Liver (tissue), 8 donors: ENCODE measurements at regions not wholly inside any gene's neighbourhood (a gene's known extent, or its start where the extent isn't known, plus 50 kb on each side); places are given as distances from the start of the nearest gene placed in this dataset.

Experiments used
- DNase-seq: peaks from one replicate; pipeline ENCODE4 v3.0.0-alpha.2; 2017; ENCODE audit warnings: low spot score
- H3K27ac ChIP-seq, 2 donors: one replicate each; pipeline ENCODE4 v1.7.0; 2013; ENCODE audit warnings: inconsistent platforms in 2 of 2, low read length in 2 of 2, control low read depth in 1 of 2, low read depth in 1 of 2, mild to moderate bottlenecking in 1 of 2
- H3K27me3 ChIP-seq, 4 donors: one replicate each; pipeline versions ENCODE4 v1.6.1 to v1.7.0; 2013; ENCODE audit warnings: low read length in 3 of 4, inconsistent platforms in 1 of 4, mild to moderate bottlenecking in 1 of 4, moderate library complexity in 1 of 4; ENCODE audit not compliant: control insufficient read depth in 4 of 4, insufficient read depth in 4 of 4
- H3K36me3 ChIP-seq, 4 donors: one replicate each; pipeline versions ENCODE4 v1.6.1 to v1.7.0; 2013; ENCODE audit warnings: low read length in 3 of 4, mild to moderate bottlenecking in 3 of 4, low read depth in 1 of 4, moderate library complexity in 1 of 4; ENCODE audit not compliant: control insufficient read depth in 4 of 4, insufficient read depth in 3 of 4
- H3K4me1 ChIP-seq, 4 donors: one replicate each; pipeline versions ENCODE4 v1.6.1 to v1.7.0; 2013; ENCODE audit warnings: low read length in 3 of 4, mild to moderate bottlenecking in 3 of 4, moderate library complexity in 1 of 4; ENCODE audit not compliant: control insufficient read depth in 4 of 4, insufficient read depth in 4 of 4
- H3K4me3 ChIP-seq, 3 donors: one replicate each; pipeline versions ENCODE4 v1.6.1 to v1.7.0; 2013; ENCODE audit warnings: low read length in 3 of 3, control low read depth in 1 of 3, low read depth in 1 of 3, mild to moderate bottlenecking in 1 of 3
- H3K9ac ChIP-seq, 2 donors: one replicate each; pipeline ENCODE4 v1.7.0; 2013; ENCODE audit warnings: low read length in 2 of 2, mild to moderate bottlenecking in 2 of 2, moderate library complexity in 2 of 2, control low read depth in 1 of 2, low read depth in 1 of 2
- H3K9me3 ChIP-seq, 4 donors: one replicate each; pipeline versions ENCODE4 v1.6.1 to v1.7.0; 2013; ENCODE audit warnings: low read length in 3 of 4; ENCODE audit not compliant: control insufficient read depth in 4 of 4
- EGR1 ChIP-seq, 2 donors: IDR thresholded peaks; 2 replicates each; pipeline ENCODE4 v1.6.1; 2016 to 2018; ENCODE audit warnings: antibody characterized with exemption in 2 of 2, low read depth in 2 of 2
- FOXA1 ChIP-seq: IDR thresholded peaks from 2 replicates; pipeline ENCODE4 v1.6.1; 2016; ENCODE audit warnings: antibody characterized with exemption
- FOXA2 ChIP-seq: IDR thresholded peaks from 2 replicates; pipeline ENCODE4 v1.6.1; 2016; ENCODE audit warnings: antibody characterized with exemption
- GABPA ChIP-seq, 2 donors: IDR thresholded peaks in 1 of 2; conservative IDR thresholded peaks in 1 of 2; 2 replicates each; pipeline ENCODE4 v1.6.1; 2016; ENCODE audit warnings: antibody characterized with exemption in 2 of 2, mild to moderate bottlenecking in 1 of 2, moderate library complexity in 1 of 2
- HNF4A ChIP-seq, 2 donors: conservative IDR thresholded peaks; 2 replicates each; pipeline ENCODE4 v1.6.1; 2016; ENCODE audit warnings: antibody characterized with exemption in 2 of 2, mild to moderate bottlenecking in 2 of 2
- JUND ChIP-seq, 2 donors: IDR thresholded peaks; 2 replicates each; pipeline ENCODE4 v1.6.1; 2016; ENCODE audit warnings: antibody characterized with exemption in 2 of 2
- NR2F2 ChIP-seq: IDR thresholded peaks from 2 replicates; pipeline ENCODE4 v1.6.1; 2016; ENCODE audit warnings: antibody characterized with exemption
- RAD21 ChIP-seq, 2 donors: IDR thresholded peaks; 2 replicates each; pipeline ENCODE4 v1.6.1; 2016; ENCODE audit warnings: antibody characterized with exemption in 2 of 2, mild to moderate bottlenecking in 2 of 2
- RXRA ChIP-seq, 2 donors: IDR thresholded peaks; 2 replicates each; pipeline ENCODE4 v1.6.1; 2017 to 2018; ENCODE audit warnings: antibody characterized with exemption in 2 of 2, mild to moderate bottlenecking in 1 of 2
- SP1 ChIP-seq: IDR thresholded peaks from 2 replicates; pipeline ENCODE4 v1.6.1; 2018; ENCODE audit warnings: antibody characterized with exemption, mild to moderate bottlenecking
- TAF1 ChIP-seq: conservative IDR thresholded peaks from 2 replicates; pipeline ENCODE4 v1.6.1; 2016; ENCODE audit warnings: antibody characterized with exemption, mild to moderate bottlenecking
- YY1 ChIP-seq: IDR thresholded peaks from 2 replicates; pipeline ENCODE4 v1.6.1; 2016; ENCODE audit warnings: antibody characterized with exemption, mild to moderate bottlenecking
- WGBS: extraction: QIAGEN DNeasy Blood & Tissue Kit; methylation state at CpG from one replicate; pipeline ENCODE4 v1.1.7; 2013; 5-methylcytosine and 5-hydroxymethylcytosine counted together
- TF ChIP-seq, protein P1 (sequence below): IDR thresholded peaks from 2 replicates; pipeline ENCODE4 v1.6.1; 2016; ENCODE audit warnings: antibody characterized with exemption
- TF ChIP-seq, protein P2 (sequence below): IDR thresholded peaks from 2 replicates; pipeline ENCODE4 v1.6.1; 2016; ENCODE audit warnings: antibody characterized with exemption
- TF ChIP-seq, protein P3 (sequence below): IDR thresholded peaks from 2 replicates; pipeline ENCODE4 v1.6.1; 2016; ENCODE audit warnings: antibody characterized with exemption
- TF ChIP-seq, protein P4 (sequence below): fragments of 150-350 bp; IDR thresholded peaks from 2 replicates; pipeline ENCODE4 v1.5.1; 2017; ENCODE audit warnings: improper control_type of control experiment, low read depth, low read length; ENCODE audit not compliant: missing input control
- donor health status: healthy.
- donor health status: healthy.
- donor health status: healthy.
- donor health status: healthy.
- donor health status: healthy.

DNA sequence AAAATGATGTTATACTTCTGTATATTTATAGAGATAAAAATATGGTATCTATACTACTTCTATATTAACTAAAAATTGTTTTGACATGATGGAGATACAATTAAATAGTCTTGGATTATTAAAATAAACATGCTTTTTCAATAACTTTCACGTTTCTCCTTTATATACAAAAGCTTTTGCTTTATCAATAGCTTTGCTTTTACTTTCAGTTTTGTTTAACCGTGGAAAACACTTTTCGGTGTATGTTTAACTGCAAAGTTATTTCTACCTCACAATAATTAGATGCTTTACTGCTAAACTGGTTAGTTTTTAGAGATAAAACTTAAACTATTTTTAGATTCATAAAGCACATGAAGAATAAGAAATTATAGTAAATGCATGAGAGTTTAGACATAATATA, 432.1 kb upstream of the PCDH15 start:
- TF ChIP-seq SP1 = no peak
- TF ChIP-seq HNF4A (conservative IDR thresholded peaks at IDR 0.05) = no peak
- TF ChIP-seq NR2F2 = no peak
- peak overlapping the region in 1 of 2 donors; percentile 38 for H3K9ac ChIP-seq
- H3K4me1 ChIP-seq = no peaks in the 10 kb centered on the region
- no peaks in the 10 kb centered on the region for H3K36me3 ChIP-seq
- 28% methylated on average over 3 of the region's 3 CpGs for WGBS
- H3K4me3 ChIP-seq = peak overlapping the region in 2 of 3 donors; percentile 14 to 49
- H3K27ac ChIP-seq = no peak overlapping the region
- H3K9me3 ChIP-seq = no peaks in the 10 kb centered on the region
- no peak for DNase-seq
- H3K27me3 ChIP-seq = no peaks in the 10 kb centered on the region

DNA sequence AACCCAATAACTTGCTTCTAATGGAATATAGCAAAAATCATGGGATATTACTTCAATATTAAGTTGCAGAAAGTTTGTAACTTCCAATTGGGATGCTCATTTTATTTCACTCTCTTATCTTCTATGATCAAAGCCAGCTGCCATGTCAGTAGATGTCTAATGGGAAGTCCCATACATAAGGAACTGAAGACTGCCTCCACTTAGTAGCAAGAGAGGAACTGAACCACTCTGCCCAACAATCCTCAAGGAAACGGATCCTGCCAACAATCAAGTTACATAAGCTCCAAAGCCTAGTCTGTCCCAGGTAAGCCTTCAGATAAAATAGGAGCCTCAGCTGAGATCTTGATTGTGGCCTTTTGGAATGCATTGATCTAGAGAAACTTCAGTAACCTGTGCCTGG, 431.5 kb upstream of the PCDH15 start:
- Histone ChIP-seq H3K36me3 (no peaks in the 10 kb centered on the region), H3K27ac (no peak overlapping the region), H3K27me3 (no peaks in the 10 kb centered on the region), H3K9me3 (no peaks in the 10 kb centered on the region), H3K9ac (no peak overlapping the region), H3K4me1 (no peaks in the 10 kb centered on the region), H3K4me3 (no peak overlapping the region)
- no peak for DNase-seq
- 59% methylated on average over 1 of the region's 1 CpG for WGBS
- TF ChIP-seq RXRA (IDR thresholded peaks at IDR 0.05) (no peak), GABPA (IDR thresholded peaks at IDR 0.05 in 1 of 2, conservative IDR thresholded peaks at IDR 0.05 in 1 of 2) (no peak), TAF1 (no peak), JUND (IDR thresholded peaks at IDR 0.05) (no peak), NR2F2 (no peak), FOXA2 (no peak), RAD21 (IDR thresholded peaks at IDR 0.05) (no peak), SP1 (no peak), FOXA1 (no peak), HNF4A (conservative IDR thresholded peaks at IDR 0.05) (no peak)
- TF ChIP-seq, protein P1, sequence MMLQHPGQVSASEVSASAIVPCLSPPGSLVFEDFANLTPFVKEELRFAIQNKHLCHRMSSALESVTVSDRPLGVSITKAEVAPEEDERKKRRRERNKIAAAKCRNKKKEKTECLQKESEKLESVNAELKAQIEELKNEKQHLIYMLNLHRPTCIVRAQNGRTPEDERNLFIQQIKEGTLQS = no peak
- TF ChIP-seq, protein P2, sequence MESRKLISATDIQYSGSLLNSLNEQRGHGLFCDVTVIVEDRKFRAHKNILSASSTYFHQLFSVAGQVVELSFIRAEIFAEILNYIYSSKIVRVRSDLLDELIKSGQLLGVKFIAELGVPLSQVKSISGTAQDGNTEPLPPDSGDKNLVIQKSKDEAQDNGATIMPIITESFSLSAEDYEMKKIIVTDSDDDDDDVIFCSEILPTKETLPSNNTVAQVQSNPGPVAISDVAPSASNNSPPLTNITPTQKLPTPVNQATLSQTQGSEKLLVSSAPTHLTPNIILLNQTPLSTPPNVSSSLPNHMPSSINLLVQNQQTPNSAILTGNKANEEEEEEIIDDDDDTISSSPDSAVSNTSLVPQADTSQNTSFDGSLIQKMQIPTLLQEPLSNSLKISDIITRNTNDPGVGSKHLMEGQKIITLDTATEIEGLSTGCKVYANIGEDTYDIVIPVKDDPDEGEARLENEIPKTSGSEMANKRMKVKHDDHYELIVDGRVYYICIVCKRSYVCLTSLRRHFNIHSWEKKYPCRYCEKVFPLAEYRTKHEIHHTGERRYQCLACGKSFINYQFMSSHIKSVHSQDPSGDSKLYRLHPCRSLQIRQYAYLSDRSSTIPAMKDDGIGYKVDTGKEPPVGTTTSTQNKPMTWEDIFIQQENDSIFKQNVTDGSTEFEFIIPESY = no peak
- TF ChIP-seq, protein P3, sequence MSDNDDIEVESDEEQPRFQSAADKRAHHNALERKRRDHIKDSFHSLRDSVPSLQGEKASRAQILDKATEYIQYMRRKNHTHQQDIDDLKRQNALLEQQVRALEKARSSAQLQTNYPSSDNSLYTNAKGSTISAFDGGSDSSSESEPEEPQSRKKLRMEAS = no peak
- TF ChIP-seq, protein P4, sequence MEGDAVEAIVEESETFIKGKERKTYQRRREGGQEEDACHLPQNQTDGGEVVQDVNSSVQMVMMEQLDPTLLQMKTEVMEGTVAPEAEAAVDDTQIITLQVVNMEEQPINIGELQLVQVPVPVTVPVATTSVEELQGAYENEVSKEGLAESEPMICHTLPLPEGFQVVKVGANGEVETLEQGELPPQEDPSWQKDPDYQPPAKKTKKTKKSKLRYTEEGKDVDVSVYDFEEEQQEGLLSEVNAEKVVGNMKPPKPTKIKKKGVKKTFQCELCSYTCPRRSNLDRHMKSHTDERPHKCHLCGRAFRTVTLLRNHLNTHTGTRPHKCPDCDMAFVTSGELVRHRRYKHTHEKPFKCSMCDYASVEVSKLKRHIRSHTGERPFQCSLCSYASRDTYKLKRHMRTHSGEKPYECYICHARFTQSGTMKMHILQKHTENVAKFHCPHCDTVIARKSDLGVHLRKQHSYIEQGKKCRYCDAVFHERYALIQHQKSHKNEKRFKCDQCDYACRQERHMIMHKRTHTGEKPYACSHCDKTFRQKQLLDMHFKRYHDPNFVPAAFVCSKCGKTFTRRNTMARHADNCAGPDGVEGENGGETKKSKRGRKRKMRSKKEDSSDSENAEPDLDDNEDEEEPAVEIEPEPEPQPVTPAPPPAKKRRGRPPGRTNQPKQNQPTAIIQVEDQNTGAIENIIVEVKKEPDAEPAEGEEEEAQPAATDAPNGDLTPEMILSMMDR = no peak

DNA sequence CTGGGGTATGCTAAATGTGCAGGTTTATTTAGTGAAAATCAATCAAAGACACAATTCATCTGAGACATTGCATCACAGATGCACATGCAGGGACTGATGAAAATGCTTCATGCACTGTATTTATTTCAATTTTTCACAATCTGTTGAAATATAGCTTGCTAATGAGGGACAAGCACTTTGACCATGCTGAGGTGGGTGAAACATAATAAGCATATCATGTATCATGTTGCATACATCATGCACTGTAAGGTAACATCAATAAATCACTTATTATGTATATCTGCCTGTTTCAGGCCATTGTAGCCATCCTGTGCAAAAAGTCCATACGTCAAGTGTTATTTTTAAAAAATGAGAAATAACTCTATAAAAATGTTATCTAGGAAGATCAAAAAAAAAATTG, 426.9 kb upstream of the PCDH15 start:
- no peak for DNase-seq
- Histone ChIP-seq H3K4me3 (no peak overlapping the region), H3K4me1 (no peaks in the 10 kb centered on the region), H3K27me3 (no peaks in the 10 kb centered on the region), H3K27ac (no peak overlapping the region), H3K9me3 (no peaks in the 10 kb centered on the region), H3K9ac (no peak overlapping the region), H3K36me3 (no peaks in the 10 kb centered on the region)
- TF ChIP-seq TAF1 (no peak), SP1 (no peak), NR2F2 (no peak), JUND (IDR thresholded peaks at IDR 0.05) (no peak), FOXA2 (no peak), EGR1 (IDR thresholded peaks at IDR 0.05; ENCODE audit: low read depth in 2 of 2) (no peak), YY1 (no peak)
- TF ChIP-seq, protein P1 = no peak
- WGBS = 39% methylated on average over 1 of the region's 1 CpG
